Daoy (cell line): ENCODE measurements at regions not wholly inside any gene's neighbourhood (a gene's known extent, or its start where the extent isn't known, plus 50 kb on each side); places are given as distances from the start of the nearest gene placed in this dataset.

Experiments used
- DNase-seq: peaks from one replicate; pipeline ENCODE4 v3.0.0-alpha.2; 2015; ENCODE audit warnings: low read depth

- peak; percentile 57 for DNase-seq
Measured at GRCh38 chr2:145157741-145158591, 638.0 kb upstream of the ZEB2 start.

- DNase-seq, result no peak
Measured at GRCh38 chr2:145157036-145157675, 637.2 kb upstream of the ZEB2 start.

- DNase-seq, result peak; percentile 9
Measured at GRCh38 chr2:145156199-145156598, 636.3 kb upstream of the ZEB2 start.

GRCh38 chr2:145155196-145155595 is 635.3 kb upstream of the ZEB2 start:
- no peak for DNase-seq

GRCh38 chr2:145154731-145155130 is 634.8 kb upstream of the ZEB2 start:
- DNase-seq, result no peak

GRCh38 chr2:145146691-145147090 is 626.8 kb upstream of the ZEB2 start:
- no peak for DNase-seq

GRCh38 chr2:145144131-145144728 is 624.3 kb upstream of the ZEB2 start:
- no peak for DNase-seq

GRCh38 chr2:145141981-145142380 is 622.1 kb upstream of the ZEB2 start:
- DNase-seq, result no peak

GRCh38 chr2:145140658-145141057 is 620.7 kb upstream of the ZEB2 start:
- DNase-seq, result no peak

- DNase-seq, result no peak
Measured at GRCh38 chr2:145138626-145139025, 618.7 kb upstream of the ZEB2 start.

- no peak for DNase-seq
Measured at GRCh38 chr2:145137901-145138300, 618.0 kb upstream of the ZEB2 start.

- no peak for DNase-seq
Measured at GRCh38 chr2:145137211-145137610, 617.3 kb upstream of the ZEB2 start.

- no peak for DNase-seq
Measured at GRCh38 chr2:145136702-145137101, 616.8 kb upstream of the ZEB2 start.

- no peak for DNase-seq
Measured at GRCh38 chr2:145126146-145126545, 606.2 kb upstream of the ZEB2 start.

GRCh38 chr2:145124085-145124484 is 604.2 kb upstream of the ZEB2 start:
- no peak for DNase-seq

GRCh38 chr2:145123606-145124005 is 603.7 kb upstream of the ZEB2 start:
- DNase-seq, result peak; percentile 4

GRCh38 chr2:145119225-145119624 is 599.3 kb upstream of the ZEB2 start:
- DNase-seq, result no peak

- no peak for DNase-seq
Measured at GRCh38 chr2:145116834-145117725, 597.2 kb upstream of the ZEB2 start.

- DNase-seq, result no peak
Measured at GRCh38 chr2:145116056-145116455, 596.1 kb upstream of the ZEB2 start.

GRCh38 chr2:145114726-145115125 is 594.8 kb upstream of the ZEB2 start:
- no peak for DNase-seq

- no peak for DNase-seq
Measured at GRCh38 chr2:145112467-145112866, 592.5 kb upstream of the ZEB2 start.
